ENCODE measurements at regions not wholly inside any gene's neighbourhood (a gene's known extent, or its start where the extent isn't known, plus 50 kb on each side); places are given as distances from the start of the nearest gene placed in this dataset.

DNA sequence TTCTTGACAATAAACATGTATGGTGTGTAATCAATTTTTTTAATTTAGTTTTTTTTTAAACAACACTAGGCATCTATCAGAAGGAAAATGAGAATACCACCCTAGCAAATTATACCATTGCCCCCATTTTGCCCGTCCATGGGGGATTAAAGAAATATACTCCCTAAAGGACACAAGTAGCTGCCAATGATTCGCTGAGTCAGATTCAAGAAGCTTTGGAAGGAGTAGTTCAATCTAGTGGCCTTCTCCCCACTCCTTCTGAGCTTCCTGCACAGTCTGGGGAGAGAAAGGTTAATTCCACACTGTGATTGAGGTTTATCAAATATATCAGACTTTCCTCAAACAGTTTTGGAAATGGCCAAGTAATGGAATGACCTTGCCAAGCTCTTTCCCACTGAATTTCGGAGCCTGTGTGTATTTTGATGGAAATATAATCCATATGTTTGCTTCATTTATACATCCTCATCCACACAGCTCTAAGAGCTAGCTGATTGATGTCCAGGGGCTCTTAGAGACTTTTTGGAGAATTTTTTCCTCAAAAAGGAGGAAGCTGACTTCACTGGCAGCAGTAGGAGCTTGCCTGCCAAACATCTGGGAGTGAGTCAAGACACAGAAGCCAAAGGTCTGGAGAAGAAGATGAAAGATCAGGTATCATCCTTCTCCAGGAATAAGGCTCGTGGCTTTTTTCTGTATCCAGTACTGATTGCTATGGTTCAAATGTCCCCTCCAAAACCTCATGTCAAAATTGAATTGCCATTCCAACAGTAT, 478.5 kb upstream of the PROK2 start:
- TF ChIP-seq, protein P1, sequence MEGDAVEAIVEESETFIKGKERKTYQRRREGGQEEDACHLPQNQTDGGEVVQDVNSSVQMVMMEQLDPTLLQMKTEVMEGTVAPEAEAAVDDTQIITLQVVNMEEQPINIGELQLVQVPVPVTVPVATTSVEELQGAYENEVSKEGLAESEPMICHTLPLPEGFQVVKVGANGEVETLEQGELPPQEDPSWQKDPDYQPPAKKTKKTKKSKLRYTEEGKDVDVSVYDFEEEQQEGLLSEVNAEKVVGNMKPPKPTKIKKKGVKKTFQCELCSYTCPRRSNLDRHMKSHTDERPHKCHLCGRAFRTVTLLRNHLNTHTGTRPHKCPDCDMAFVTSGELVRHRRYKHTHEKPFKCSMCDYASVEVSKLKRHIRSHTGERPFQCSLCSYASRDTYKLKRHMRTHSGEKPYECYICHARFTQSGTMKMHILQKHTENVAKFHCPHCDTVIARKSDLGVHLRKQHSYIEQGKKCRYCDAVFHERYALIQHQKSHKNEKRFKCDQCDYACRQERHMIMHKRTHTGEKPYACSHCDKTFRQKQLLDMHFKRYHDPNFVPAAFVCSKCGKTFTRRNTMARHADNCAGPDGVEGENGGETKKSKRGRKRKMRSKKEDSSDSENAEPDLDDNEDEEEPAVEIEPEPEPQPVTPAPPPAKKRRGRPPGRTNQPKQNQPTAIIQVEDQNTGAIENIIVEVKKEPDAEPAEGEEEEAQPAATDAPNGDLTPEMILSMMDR (conservative IDR thresholded peaks at IDR 0.05; ENCODE audit: low read depth, low read length): no peak
- TF ChIP-seq EZH2 (IDR thresholded peaks at IDR 0.05; ENCODE audit: borderline replicate concordance, low read depth, low read length, poor library complexity, severe bottlenecking): no peak
